Activated T-helper 1 cell treated with anti-CD3 and anti-CD28 coated beads, Interleukin-2, amount 50 U/mL, for 16 hours (primary cell): ENCODE measurements at regions not wholly inside any gene's neighbourhood (a gene's known extent, or its start where the extent isn't known, plus 50 kb on each side); places are given as distances from the start of the nearest gene placed in this dataset.

ENCODE experiments used
- DNase-seq, 2 donors: peaks; one replicate each; pipeline ENCODE4 v3.0.0-alpha.2; 2020; ENCODE audit warnings: low read depth in 1 of 2, low spot score in 1 of 2

DNA sequence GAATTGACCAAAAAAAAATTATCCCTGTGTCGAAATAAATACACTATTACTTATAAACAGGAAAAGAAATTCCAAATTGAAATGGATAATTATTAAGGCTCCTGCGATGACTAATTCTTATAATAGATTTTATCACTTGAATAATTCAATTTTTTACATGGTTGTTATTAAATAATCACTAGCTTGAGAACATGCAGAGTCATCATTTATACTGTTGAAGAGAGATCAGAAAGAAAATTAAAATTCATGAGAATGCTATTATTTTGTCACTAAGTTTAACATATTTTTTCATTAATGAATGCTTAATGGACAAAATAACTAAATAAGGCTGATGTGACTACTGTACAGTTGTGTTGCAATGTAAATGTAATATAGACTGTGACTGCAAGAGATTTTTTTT is 1011.3 kb upstream of the C9orf72 start:
- DNase-seq, result no peak

DNA sequence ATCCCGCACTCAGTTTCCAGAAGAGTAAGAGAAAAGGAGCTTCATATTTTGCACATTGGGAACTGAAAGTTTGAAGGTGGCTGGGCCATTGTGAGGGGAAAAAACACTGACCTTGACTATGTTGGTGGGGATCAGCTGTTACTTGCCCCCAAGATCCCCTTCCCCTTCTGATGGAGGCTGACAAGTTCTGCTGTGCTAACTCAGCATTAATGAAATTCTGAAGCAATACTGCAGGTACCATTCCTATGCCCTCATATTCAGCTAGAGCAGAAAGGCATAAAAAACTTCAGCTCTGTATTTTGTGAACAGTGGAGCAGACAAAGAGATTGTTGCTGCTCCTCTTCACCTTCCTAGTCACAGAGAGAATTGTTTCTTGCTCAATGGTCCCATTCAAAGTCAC is 1013.8 kb upstream of the C9orf72 start:
- DNase-seq, result no peak

DNA sequence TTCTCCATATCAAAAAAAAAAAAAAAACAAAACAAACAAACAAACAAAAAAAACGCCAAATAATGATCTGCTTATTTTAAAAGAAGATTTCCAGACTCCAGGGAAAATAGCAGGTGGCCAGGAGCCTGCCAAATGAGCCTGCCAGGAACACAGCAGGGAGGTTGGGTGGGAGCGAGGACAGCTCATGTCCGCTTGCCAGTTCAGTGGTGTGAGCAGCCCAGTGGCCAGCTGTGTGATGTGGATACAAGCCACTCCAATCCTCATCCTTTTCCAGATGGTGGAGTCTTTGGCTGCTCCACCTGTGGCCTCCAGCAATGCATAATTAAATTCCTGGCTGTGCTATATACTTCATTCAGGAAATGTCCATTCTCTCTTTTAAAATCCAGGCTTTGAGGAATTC is 1025.1 kb upstream of the C9orf72 start:
- no peak for DNase-seq

GRCh38 chr9:28600226-28600625 is 1026.9 kb upstream of the C9orf72 start:
- DNase-seq, result no peak

DNA sequence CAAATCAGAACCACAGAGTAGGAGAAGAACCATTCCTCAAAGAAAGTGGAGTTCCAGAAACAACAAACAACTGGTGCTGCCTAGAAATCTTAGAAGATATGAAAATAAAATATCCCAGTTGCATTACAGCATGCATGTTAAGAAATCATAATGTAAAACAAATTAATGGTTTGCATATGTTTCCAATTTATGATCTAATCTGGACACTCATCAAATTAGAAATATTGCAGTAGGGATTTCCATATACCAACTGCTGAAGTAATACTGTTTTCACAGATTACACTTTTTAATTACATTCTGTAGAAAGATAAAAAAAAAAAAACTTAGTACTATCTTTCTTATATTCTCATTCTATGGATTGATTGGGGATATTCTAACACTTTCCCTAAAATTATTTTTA is 1034.6 kb upstream of the C9orf72 start:
- no peak for DNase-seq

- DNase-seq, result no peak
These were observed 1037.1 kb upstream of the C9orf72 start for GRCh38 chr9:28610339-28610738.

- DNase-seq, result no peak
These were observed 1043.0 kb upstream of the C9orf72 start for GRCh38 chr9:28616310-28616709.

DNA sequence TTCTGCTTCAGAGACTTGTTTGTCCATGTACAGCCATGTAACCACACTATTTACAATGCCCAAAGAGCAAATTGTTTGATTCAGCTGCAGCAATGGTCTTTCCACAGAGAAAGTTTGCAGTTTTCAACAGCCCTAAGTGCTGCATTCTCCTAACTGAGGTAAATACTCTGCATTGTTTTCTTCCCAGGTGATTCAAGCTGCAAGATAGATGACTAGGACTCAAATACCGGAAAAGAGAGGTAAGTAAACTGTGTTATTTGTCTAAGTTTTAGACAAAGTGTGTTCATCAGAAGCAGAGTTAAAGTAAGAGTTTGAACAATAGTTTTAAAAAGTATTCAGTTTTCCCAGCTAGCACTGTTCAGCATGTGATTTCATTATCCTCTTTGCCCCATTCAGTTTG is 1046.7 kb upstream of the C9orf72 start:
- DNase-seq, result no peak

DNA sequence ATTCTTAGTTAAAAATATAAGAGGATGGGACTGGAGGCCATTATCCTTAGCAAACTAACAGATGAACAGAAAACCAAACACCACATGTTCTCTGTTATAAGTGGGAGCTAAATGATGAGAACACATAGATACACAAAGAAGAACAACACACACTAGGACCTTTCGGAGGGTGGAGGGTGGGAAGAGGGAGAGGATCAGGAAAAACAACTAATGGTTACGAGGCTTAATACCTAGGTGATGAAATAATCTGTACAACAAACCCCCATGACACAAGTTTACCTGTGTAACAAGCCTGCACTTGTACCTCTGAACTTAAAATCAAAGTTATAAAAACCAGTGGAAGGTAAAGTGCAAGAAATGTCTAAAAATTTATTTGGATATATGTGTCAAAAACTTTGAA is 1047.4 kb upstream of the C9orf72 start:
- no peak for DNase-seq

- no peak for DNase-seq
These were observed 1051.5 kb upstream of the C9orf72 start for GRCh38 chr9:28624771-28625170.

- no peak for DNase-seq
These were observed 1054.8 kb upstream of the C9orf72 start for GRCh38 chr9:28628031-28628430.

GRCh38 chr9:28648723-28649122 is 1075.4 kb upstream of the C9orf72 start:
- no peak for DNase-seq

DNA sequence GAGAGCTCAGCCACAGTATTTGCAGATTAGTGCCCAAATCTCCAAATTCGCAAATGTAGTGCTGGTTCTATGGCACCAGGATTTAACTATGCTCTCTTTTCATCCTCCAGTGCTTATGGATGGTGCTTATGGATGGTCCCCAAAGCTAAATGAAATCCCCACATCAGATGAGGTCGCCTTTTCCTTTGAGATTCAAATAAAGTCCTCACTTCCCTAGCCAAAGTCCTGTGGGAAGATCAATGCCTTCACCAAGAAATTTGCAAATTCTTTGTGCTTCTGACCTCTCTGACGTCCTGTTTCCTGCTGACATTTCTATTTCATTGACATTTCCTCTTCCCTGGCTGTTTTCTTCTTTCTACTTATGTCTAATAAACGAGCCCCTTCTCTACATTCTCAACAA is 1077.0 kb upstream of the C9orf72 start:
- no peak for DNase-seq

GRCh38 chr9:28651050-28651722 is 1077.9 kb upstream of the C9orf72 start:
- DNase-seq, result no peak

GRCh38 chr9:28653216-28653615 is 1079.9 kb upstream of the C9orf72 start:
- DNase-seq, result no peak

DNA sequence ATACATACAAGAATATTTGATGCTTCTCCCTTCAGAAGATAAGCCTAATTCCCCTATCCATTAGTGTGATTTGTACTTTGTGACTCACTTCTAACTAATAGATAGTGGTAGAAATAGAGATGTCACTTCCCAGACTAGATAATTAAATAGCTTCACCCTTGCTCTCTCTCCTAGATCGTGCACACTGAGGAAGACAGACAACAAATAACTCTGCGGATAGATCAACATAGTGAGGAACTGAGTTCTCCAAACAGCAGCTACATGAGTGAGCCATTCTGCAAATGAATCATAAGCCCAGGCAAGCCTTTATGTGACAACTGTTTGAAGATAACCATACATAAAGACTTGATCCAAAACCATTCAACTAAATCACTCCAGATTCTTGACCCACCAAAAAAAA is 1083.4 kb upstream of the C9orf72 start:
- DNase-seq, result no peak

GRCh38 chr9:28661853-28662252 is 1088.6 kb upstream of the C9orf72 start:
- DNase-seq, result no peak

DNA sequence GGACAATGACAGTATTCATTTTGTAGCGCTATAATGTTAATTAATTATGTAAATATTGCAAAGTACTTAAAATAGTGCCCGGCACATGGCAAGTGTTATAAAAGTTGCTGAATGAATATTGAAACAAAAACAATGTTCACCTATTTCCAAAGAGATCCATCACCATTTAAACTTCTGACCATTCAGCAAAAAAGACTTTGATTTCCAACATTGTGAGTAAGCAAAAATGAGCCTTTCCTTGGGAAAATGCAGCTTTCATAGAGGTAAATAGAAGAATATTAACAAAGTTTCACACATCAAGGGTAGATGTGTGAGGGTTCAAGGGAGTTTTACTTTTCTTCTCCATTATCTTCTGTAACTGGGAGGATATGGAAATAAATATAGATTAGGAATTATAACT is 1089.4 kb upstream of the C9orf72 start:
- no peak for DNase-seq

DNA sequence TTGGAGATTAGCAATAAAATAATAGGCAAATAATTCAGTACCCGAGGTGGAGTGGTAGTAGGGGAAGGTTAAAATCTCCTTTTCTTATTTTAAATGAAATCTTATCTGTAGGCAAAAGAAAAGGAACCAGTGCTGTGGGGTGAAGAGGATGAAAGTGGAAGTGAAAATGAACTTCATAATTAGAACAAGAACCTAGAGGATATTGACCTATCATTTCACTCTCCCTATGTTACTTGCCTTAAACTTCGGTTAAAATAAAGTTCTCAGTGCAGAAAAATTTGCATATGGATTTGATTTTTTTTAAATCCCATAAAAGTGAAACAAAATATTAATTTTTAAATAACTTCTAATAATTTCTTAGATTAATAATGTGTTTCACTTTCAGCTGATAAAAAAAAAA is 1094.9 kb upstream of the C9orf72 start:
- DNase-seq, result no peak

DNA sequence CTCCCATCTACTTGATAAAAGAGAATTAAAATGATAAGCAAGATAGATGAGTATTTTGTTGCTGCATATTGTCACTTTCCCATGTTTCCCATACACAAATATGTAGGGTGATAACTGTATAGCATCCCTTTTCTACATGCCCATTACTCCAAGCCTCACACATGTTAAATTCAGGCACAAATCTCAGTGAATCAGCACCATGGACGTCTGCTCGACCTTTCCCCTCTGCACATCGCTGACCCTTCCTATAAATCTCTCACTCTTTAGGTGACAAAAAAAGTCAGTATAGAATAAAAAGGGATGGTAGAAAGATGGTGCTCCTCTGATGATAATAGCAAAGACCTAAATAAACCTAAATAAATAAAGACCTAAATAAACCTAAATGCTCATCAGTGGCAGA is 1097.7 kb upstream of the C9orf72 start:
- no peak for DNase-seq

- DNase-seq, result no peak
These were observed 1104.8 kb upstream of the C9orf72 start for GRCh38 chr9:28678097-28678496.

GRCh38 chr9:28688172-28688571 is 1114.9 kb upstream of the C9orf72 start:
- no peak for DNase-seq

DNA sequence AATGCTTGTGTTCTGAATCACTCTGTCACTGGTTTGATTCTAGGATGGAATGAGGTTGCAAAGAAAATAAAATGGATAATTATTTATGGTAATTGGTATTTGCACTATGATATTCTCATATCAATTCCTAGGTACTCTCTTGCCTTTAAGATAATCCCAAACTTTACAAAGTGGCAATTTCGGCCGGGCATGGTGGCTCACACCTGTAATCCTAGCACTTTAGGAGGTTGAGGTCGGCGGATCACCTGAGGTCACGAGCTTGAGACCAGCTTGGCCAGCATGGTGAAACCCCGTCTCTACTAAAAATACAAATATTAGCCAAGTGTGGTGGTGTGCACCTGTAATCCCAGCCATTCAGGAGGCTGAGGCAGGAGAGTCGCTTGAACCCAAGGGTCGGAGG is 1118.7 kb upstream of the C9orf72 start:
- DNase-seq, result no peak

- no peak for DNase-seq
These were observed 1123.7 kb upstream of the C9orf72 start for GRCh38 chr9:28696960-28697359.
